ENCODE measurements at regions not wholly inside any gene's neighbourhood (a gene's known extent, or its start where the extent isn't known, plus 50 kb on each side); places are given as distances from the start of the nearest gene placed in this dataset.

DNA sequence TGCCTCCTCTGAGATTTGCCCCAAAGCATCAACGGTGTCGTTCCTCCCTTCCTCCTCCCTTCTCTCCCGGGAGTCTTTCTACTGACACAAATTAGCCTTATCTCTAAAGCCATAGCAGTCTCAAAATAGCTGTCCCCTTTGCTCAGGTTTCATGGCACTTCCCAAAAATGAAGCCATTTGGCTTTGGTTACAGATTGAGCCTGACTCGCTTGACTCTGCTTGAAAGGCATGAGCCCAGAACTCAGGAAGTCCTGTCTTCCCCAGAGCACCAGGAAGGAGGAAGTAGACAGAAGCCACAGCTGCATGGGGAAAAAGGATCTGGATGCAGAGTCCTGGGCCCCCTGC, 234.4 kb upstream of the RGPD4 start:
- DNase-seq (ENCODE audit: low read depth) = no peak
- Histone ChIP-seq H3K4me3 (ENCODE audit: low read depth, low read length) (no peak overlapping the region), H3K27me3 (ENCODE audit: control insufficient read depth, insufficient read depth, low read length) (no peaks in the 10 kb centered on the region), H3K36me3 (ENCODE audit: control insufficient read depth, insufficient read depth, low read length) (no peaks in the 10 kb centered on the region)
- POLR2A ChIA-PET = no interaction called here
- CTCF ChIA-PET = no interaction called here
- TF ChIP-seq, protein P1, sequence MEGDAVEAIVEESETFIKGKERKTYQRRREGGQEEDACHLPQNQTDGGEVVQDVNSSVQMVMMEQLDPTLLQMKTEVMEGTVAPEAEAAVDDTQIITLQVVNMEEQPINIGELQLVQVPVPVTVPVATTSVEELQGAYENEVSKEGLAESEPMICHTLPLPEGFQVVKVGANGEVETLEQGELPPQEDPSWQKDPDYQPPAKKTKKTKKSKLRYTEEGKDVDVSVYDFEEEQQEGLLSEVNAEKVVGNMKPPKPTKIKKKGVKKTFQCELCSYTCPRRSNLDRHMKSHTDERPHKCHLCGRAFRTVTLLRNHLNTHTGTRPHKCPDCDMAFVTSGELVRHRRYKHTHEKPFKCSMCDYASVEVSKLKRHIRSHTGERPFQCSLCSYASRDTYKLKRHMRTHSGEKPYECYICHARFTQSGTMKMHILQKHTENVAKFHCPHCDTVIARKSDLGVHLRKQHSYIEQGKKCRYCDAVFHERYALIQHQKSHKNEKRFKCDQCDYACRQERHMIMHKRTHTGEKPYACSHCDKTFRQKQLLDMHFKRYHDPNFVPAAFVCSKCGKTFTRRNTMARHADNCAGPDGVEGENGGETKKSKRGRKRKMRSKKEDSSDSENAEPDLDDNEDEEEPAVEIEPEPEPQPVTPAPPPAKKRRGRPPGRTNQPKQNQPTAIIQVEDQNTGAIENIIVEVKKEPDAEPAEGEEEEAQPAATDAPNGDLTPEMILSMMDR (IDR thresholded peaks at IDR 0.05; ENCODE audit: insufficient read depth, low read depth, low read length) = no peak

DNA sequence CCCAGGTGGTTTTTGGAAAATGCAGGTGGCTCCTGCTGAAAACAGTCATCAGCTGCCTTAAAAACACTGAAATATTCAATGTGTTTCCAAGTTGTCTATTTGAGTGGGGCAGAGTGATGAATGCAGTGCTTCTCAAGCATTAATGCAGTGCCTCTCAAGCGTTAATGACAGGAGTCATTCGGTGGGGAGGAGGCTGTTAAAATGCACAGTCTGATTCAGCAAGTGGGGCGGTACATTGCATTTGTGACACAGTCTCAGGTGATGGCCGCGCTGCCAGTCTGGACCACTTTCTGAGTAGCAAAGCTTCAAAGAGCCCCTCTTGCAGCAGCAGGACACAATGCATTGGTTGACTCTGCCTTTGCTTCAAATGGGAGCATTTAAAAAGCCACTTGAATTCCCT, 231.4 kb upstream of the RGPD4 start:
- TF ChIP-seq, protein P1 (IDR thresholded peaks at IDR 0.05; ENCODE audit: insufficient read depth, low read depth, low read length) = no peak
- H3K27me3 ChIP-seq (ENCODE audit: control insufficient read depth, insufficient read depth, low read length) = no peaks in the 10 kb centered on the region
- H3K4me3 ChIP-seq (ENCODE audit: low read depth, low read length) = no peak overlapping the region
- DNase-seq (ENCODE audit: low read depth) = no peak
- CTCF ChIA-PET = interaction anchor here (0.8 kb wide), 1 partner anchor 14 kb away, joined by 3 read pairs; no protein-coding TSS in a partner anchor
- no peaks in the 10 kb centered on the region for H3K36me3 ChIP-seq (ENCODE audit: control insufficient read depth, insufficient read depth, low read length)
- POLR2A ChIA-PET = no interaction called here

DNA sequence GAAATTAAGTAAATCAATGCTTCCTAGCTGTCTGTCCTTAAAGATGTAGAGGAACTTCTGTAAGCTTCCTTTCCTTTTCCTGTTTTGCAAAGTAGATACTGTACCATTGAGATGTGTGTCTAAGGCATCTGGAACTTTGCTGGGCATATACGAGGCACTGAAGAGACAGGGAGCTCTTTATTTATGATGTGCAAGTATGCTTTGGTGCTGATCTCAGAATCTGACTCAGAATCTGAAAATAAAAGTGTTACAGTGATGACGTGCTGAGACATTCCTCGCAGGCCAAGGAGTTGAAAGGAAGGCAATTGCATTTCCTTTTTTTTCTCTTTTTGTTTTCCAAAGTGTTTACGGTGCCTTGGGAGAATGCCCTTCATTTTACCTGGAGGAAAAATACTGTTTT, 230.9 kb upstream of the RGPD4 start:
- peak; percentile 65 for DNase-seq (ENCODE audit: low read depth)
- CTCF ChIA-PET = interaction anchor here (0.8 kb wide), 1 partner anchor 15 kb away, joined by 3 read pairs; no protein-coding TSS in a partner anchor
- Histone ChIP-seq H3K36me3 (ENCODE audit: control insufficient read depth, insufficient read depth, low read length) (no peaks in the 10 kb centered on the region), H3K4me3 (ENCODE audit: low read depth, low read length) (no peak overlapping the region), H3K27me3 (ENCODE audit: control insufficient read depth, insufficient read depth, low read length) (no peaks in the 10 kb centered on the region)
- POLR2A ChIA-PET = no interaction called here
- TF ChIP-seq, protein P1 (IDR thresholded peaks at IDR 0.05; ENCODE audit: insufficient read depth, low read depth, low read length) = no peak

DNA sequence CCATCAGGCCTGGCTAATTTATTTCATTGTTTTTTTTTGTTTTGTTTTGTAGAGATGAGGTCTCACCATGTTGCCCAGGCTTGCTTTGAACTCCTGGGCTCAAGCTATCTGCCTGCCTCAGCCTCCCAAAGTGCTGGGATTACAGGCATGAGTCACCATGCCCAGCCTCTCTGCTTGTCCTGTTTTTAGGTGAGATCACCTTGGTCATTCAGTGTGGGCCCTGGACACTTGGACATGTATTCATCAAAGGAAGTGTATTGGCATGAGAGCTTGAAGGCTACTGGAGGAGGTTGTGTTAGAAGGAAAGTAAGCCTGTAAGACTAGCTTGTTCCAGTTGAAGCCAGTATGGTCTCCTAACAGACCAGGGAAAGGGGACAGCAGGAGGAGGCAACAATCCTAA, 229.2 kb upstream of the RGPD4 start:
- no peaks in the 10 kb centered on the region for H3K36me3 ChIP-seq (ENCODE audit: control insufficient read depth, insufficient read depth, low read length)
- TF ChIP-seq, protein P1 (IDR thresholded peaks at IDR 0.05; ENCODE audit: insufficient read depth, low read depth, low read length) = no peak
- ChIA-PET CTCF (no interaction called here), POLR2A (interaction anchor here (0.6 kb wide), 1 partner anchor 1828 kb away, joined by 6 read pairs; no protein-coding TSS in a partner anchor)
- no peak for DNase-seq (ENCODE audit: low read depth)
- H3K27me3 ChIP-seq (ENCODE audit: control insufficient read depth, insufficient read depth, low read length) = no peaks in the 10 kb centered on the region
- H3K4me3 ChIP-seq (ENCODE audit: low read depth, low read length) = no peak overlapping the region

DNA sequence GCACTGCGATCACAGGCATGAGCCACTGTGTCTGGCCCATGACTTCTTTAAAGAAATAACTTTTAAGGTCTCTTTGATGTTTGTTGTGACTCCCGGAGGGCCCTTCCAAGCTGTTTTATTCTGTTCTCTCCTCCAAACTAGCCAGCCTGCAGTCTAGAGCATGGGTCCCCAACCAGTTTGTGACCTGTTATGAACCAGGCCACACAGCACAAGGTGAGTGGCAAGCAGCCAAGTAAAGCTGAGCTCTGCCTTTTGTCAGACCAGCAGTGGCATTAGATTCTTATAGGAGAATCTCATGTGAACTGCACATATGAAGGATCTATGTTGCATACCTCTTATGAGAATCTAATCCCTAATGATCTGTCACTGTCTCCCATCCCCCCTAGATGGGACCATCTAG, 223.9 kb upstream of the RGPD4 start:
- DNase-seq (ENCODE audit: low read depth) = no peak
- Histone ChIP-seq H3K36me3 (ENCODE audit: control insufficient read depth, insufficient read depth, low read length) (no peaks in the 10 kb centered on the region), H3K27me3 (ENCODE audit: control insufficient read depth, insufficient read depth, low read length) (no peaks in the 10 kb centered on the region), H3K4me3 (ENCODE audit: low read depth, low read length) (no peak overlapping the region)
- ChIA-PET CTCF (no interaction called here), POLR2A (no interaction called here)
- TF ChIP-seq, protein P1 (IDR thresholded peaks at IDR 0.05; ENCODE audit: insufficient read depth, low read depth, low read length) = no peak
